RWPE1 (cell line): ENCODE measurements at regions not wholly inside any gene's neighbourhood (a gene's known extent, or its start where the extent isn't known, plus 50 kb on each side); places are given as distances from the start of the nearest gene placed in this dataset.
"Not testable (repeated sequence)": the region's sequence is repeated elsewhere in the genome, so short reads cannot be mapped to it uniquely, and the experiment has no call there.

Experiments used
- CTCF ChIA-PET: fragments of 350-600 bp; sonication (Branson Sonifier 250); formaldehyde crosslinking; extraction: SDS; loops from one replicate; lab custom pipeline; 2021; lab: Yijun Ruan, JAX
- POLR2A ChIA-PET: fragments of 400-600 bp; formaldehyde crosslinking; extraction: SDS; loops from one replicate; lab custom pipeline; 2020; ENCODE audit warnings: antibody characterized with exemption; ENCODE audit not compliant: low non-redundant PET; lab: Yijun Ruan, JAX
- DNase-seq: peaks from one replicate; pipeline ENCODE4 v3.0.0; 2012; ENCODE audit warnings: low spot score
- H3K27ac ChIP-seq: fragments of 450-650 bp; 2 replicates; pipeline ENCODE4 v1.5.1; 2017
- CTCF ChIP-seq: fragments of 450-650 bp; conservative IDR thresholded peaks from 2 replicates; pipeline ENCODE4 v1.5.1; 2017; ENCODE audit warnings: low read depth, mild to moderate bottlenecking

- no peak for DNase-seq
- no peak for TF ChIP-seq CTCF
- ChIA-PET CTCF (no interaction called here), POLR2A (no interaction called here)
- H3K27ac ChIP-seq = no peak overlapping the region
These were observed 51.0 kb downstream of the OR2B6 start for GRCh38 chr6:28008053-28008452.

GRCh38 chr6:28010526-28010925 lies 53.5 kb downstream of the OR2B6 start:
- CTCF ChIA-PET = interaction anchor here (0.8 kb wide), 1 partner anchor 9 kb away, joined by 3 read pairs; no protein-coding TSS in a partner anchor
- DNase-seq = no peak

GRCh38 chr6:28011722-28012121 lies 54.7 kb downstream of the OR2B6 start:
- CTCF ChIA-PET = no interaction called here
- H3K27ac ChIP-seq = no peak overlapping the region
- TF ChIP-seq CTCF = no peak
- DNase-seq = no peak
- POLR2A ChIA-PET = no interaction called here

More at GRCh38 chr6:28010526-28010925, 53.5 kb downstream of the OR2B6 start:
- POLR2A ChIA-PET = no interaction called here
- TF ChIP-seq CTCF = no peak
- no peak overlapping the region for H3K27ac ChIP-seq

- POLR2A ChIA-PET, DNase-seq, H3K27ac ChIP-seq, CTCF ChIA-PET: not testable (repeated sequence)
These were observed 59.4 kb upstream of the ZNF165 start for GRCh38 chr6:28021011-28021410.

GRCh38 chr6:28022707-28023106 lies 57.7 kb upstream of the ZNF165 start:
- DNase-seq, CTCF ChIA-PET, POLR2A ChIA-PET, H3K27ac ChIP-seq: not testable (repeated sequence)
